K562 (cell line): ENCODE measurements at regions not wholly inside any gene's neighbourhood (a gene's known extent, or its start where the extent isn't known, plus 50 kb on each side); places are given as distances from the start of the nearest gene placed in this dataset.

Source experiments
- ATAC-seq: fragments of 200-7000 bp; cut with Tn5 transposase; 3 replicates; pipeline ENCODE4 v1.9.1; 2020; ENCODE audit warnings: moderate library complexity
- BruUV-seq: library from RNA; stranded (reverse); fragments of 400-500 nt; replicated peaks from 2 replicates; lab custom pipeline; 2021; lab: Mats Ljungman, UMichigan
- CTCF ChIA-PET: fragments of 300-600 bp; formaldehyde crosslinking; extraction: SDS; loops from one replicate; lab custom pipeline; 2021; ENCODE audit warnings: low intra/inter-chr PET ratio; lab: Yijun Ruan, JAX
- POLR2A ChIA-PET: fragments of 300-600, 350-650 bp; sonication (Branson Sonifier 250); formaldehyde crosslinking; extraction: SDS; loops from one replicate; lab custom pipeline; 2021; ENCODE audit warnings: antibody characterized with exemption, inconsistent platforms; lab: Yijun Ruan, JAX
- DNase-seq, 4 experiments: peaks; one replicate each; pipeline versions ENCODE4 v3.0.0 to v3.0.0-alpha.2; 2011 to 2018; ENCODE audit warnings: low spot score in 3 of 4, mixed read lengths in 3 of 4; ENCODE audit errors: extremely low read depth in 1 of 4
- FAIRE-seq: peaks from 2 replicates; lab custom pipeline; 2011; peaks lifted over from hg19 to GRCh38; lab: Jason Lieb, UNC
- H2AFZ ChIP-seq: 2 replicates; pipeline ENCODE4 v1.6.0; 2011; ENCODE audit warnings: low read depth, low read length, control low read depth, inconsistent platforms
- H3K27ac ChIP-seq: fragments of 200-600 bp; 3 replicates; pipeline ENCODE4 v1.8.0; 2011; ENCODE audit warnings: low read depth, mild to moderate bottlenecking, control low read depth, inconsistent platforms, low read length, moderate library complexity, mixed read lengths; ENCODE audit errors: extremely low read depth
- H3K27me3 ChIP-seq, 2 experiments: fragments of 300-600 bp in 1 of 2; 2 replicates in 1 of 2; 3 replicates in 1 of 2; pipeline versions ENCODE4 v1.6.0 to v1.8.0; 2011; ENCODE audit warnings: inconsistent platforms in 2 of 2, low read length in 2 of 2, mild to moderate bottlenecking in 1 of 2, mixed read lengths in 1 of 2, moderate library complexity in 1 of 2; ENCODE audit not compliant: control insufficient read depth in 2 of 2, insufficient read depth in 2 of 2
- H3K36me3 ChIP-seq: fragments of 300-600 bp; 3 replicates; pipeline ENCODE4 v1.8.0; 2011; ENCODE audit warnings: mild to moderate bottlenecking, low read length, inconsistent platforms; ENCODE audit not compliant: control insufficient read depth, insufficient read depth
- H3K4me1 ChIP-seq, 2 experiments: fragments of 200-600 bp in 1 of 2; replicated peaks in 1 of 2; 2 replicates in 1 of 2; 3 replicates in 1 of 2; pipeline versions ENCODE4 v1.5.1 to v1.8.0; 2011; ENCODE audit warnings: inconsistent platforms in 2 of 2, low read length in 2 of 2, mild to moderate bottlenecking in 1 of 2, mixed read lengths in 1 of 2, moderate library complexity in 1 of 2; ENCODE audit not compliant: control insufficient read depth in 2 of 2, insufficient read depth in 2 of 2
- H3K4me2 ChIP-seq: 2 replicates; pipeline ENCODE4 v1.6.1; 2011; ENCODE audit warnings: low read length, control low read depth, inconsistent platforms, mixed read lengths; ENCODE audit not compliant: insufficient read depth
- H3K4me3 ChIP-seq: fragments of 200-600 bp; sonication (generic), shearing (Covaris generic); 2 replicates; pipeline ENCODE4 v1.5.1; 2016; ENCODE audit warnings: control low read depth, inconsistent platforms
- H3K79me2 ChIP-seq: fragments of 200-600 bp; 3 replicates; pipeline ENCODE4 v1.8.0; 2011; ENCODE audit warnings: low read length, inconsistent platforms; ENCODE audit not compliant: control insufficient read depth, insufficient read depth
- H3K9ac ChIP-seq, 2 experiments: 2 replicates each; pipeline versions ENCODE4 v1.6.0 to v1.6.1; 2011; ENCODE audit warnings: low read depth in 2 of 2, low read length in 2 of 2, control low read depth in 1 of 2, inconsistent platforms in 1 of 2, mild to moderate bottlenecking in 1 of 2, mixed read lengths in 1 of 2; ENCODE audit not compliant: insufficient read depth in 1 of 2
- H3K9me1 ChIP-seq: one replicate; pipeline ENCODE4 v1.6.0; 2011; ENCODE audit warnings: inconsistent platforms, mild to moderate bottlenecking, low read length, moderate library complexity; ENCODE audit not compliant: control insufficient read depth, insufficient read depth
- H3K9me3 ChIP-seq: replicated peaks from 2 replicates; pipeline ENCODE4 v1.5.1; 2011; ENCODE audit warnings: low read depth, low read length, inconsistent platforms; ENCODE audit not compliant: control insufficient read depth, insufficient read depth
- H4K20me1 ChIP-seq: replicated peaks from 2 replicates; pipeline ENCODE4 v1.6.1; 2011; ENCODE audit warnings: low read length, inconsistent platforms, mixed read lengths; ENCODE audit not compliant: control insufficient read depth, insufficient read depth
- SETDB1 ChIP-seq: IDR thresholded peaks from one replicate; pipeline ENCODE4 v1.6.1; 2012; ENCODE audit warnings: low read length, control low read depth, inconsistent platforms
- SMARCA5 ChIP-seq: fragments of 450-650 bp; IDR thresholded peaks from 2 replicates; pipeline ENCODE4 v1.6.1; 2016
- THAP12 ChIP-seq: fragments of 250-450 bp; sonication (Bioruptor Pico); IDR thresholded peaks from 2 replicates; pipeline ENCODE4 v1.9.0; 2021; ENCODE audit warnings: mild to moderate bottlenecking, inconsistent platforms
- ZFP1 ChIP-seq: fragments of 450-650 bp; formaldehyde crosslinking; IDR thresholded peaks from 2 replicates; pipeline ENCODE4 v1.4.0; 2020; ENCODE audit warnings: mild to moderate bottlenecking, mixed read lengths
- WGBS: fragments of 100-300 bp; shearing (Covaris generic); methylation state at CpG from one replicate; pipeline ENCODE4 v1.1.6; 2016; ENCODE audit warnings: low coverage, mixed read lengths; ENCODE audit not compliant: insufficient coverage; ENCODE audit errors: missing lambda C conversion rate; 5-methylcytosine and 5-hydroxymethylcytosine counted together
- in situ Hi-C: fragments of 300-500 bp; cut with MboI; formaldehyde crosslinking; loops from 4 replicates; pipeline ENCODE4 v1.15.0; 2018; ENCODE audit warnings: inconsistent platforms, mixed read lengths
- intact Hi-C: fragments of 100-400 bp; cut with micrococcal nuclease; formaldehyde crosslinking; loops from 2 replicates; pipeline ENCODE4 v1.14.2; 2022
- TF ChIP-seq, protein P1 (sequence below): sonication (generic); formaldehyde crosslinking; IDR thresholded peaks from 2 replicates; pipeline ENCODE4 v1.8.1; 2023; ENCODE audit warnings: mild to moderate bottlenecking, missing genetic modification reagents, moderate library complexity

- FAIRE-seq (no peak), ATAC-seq (no peak), DNase-seq (no peak)
- Histone ChIP-seq H3K9ac (no peak overlapping the region), H3K9me1 (no peaks in the 10 kb centered on the region), H3K79me2 (no peaks in the 10 kb centered on the region), H3K36me3 (no peaks in the 10 kb centered on the region), H3K4me3 (no peak overlapping the region), H3K4me2 (no peak overlapping the region), H3K27ac (no peak overlapping the region), H4K20me1 (no peaks in the 10 kb centered on the region), H3K27me3 (no peaks in the 10 kb centered on the region), H3K4me1 (no peaks in the 10 kb centered on the region)
- WGBS = 0% methylated on average over 2 of the region's 2 CpGs
- ChIA-PET POLR2A (no interaction called here), CTCF (no interaction called here)
- BruUV-seq = no TSS peak
- in situ Hi-C loops = no loop called here
- intact Hi-C loops = no loop called here
- TF ChIP-seq THAP12 (CRISPR knock-in tag) (no peak), SMARCA5 (no peak)
- TF ChIP-seq, all 486 proteins: peak for 0
- H2AFZ ChIP-seq = no peak overlapping the region
- H3K9me3 ChIP-seq = no peaks in the 10 kb centered on the region
Measured at GRCh38 chr4:137200322-137200721, 332.0 kb downstream of the PCDH18 start.

GRCh38 chr4:137198791-137199190 is 333.5 kb downstream of the PCDH18 start:
- intact Hi-C loops (no loop called here), in situ Hi-C loops (no loop called here)
- no peak for DNase-seq
- Histone ChIP-seq H3K27ac (no peak overlapping the region), H4K20me1 (no peaks in the 10 kb centered on the region), H3K27me3 (no peaks in the 10 kb centered on the region), H3K4me3 (no peak overlapping the region), H3K4me2 (no peak overlapping the region), H3K79me2 (no peaks in the 10 kb centered on the region), H2AFZ (no peak overlapping the region), H3K9ac (no peak overlapping the region), H3K9me3 (no peaks in the 10 kb centered on the region), H3K9me1 (no peaks in the 10 kb centered on the region), H3K4me1 (no peaks in the 10 kb centered on the region), H3K36me3 (no peaks in the 10 kb centered on the region)
- ATAC-seq = no peak
- CTCF ChIA-PET = no interaction called here
- 6% methylated on average over 4 of the region's 4 CpGs for WGBS
- POLR2A ChIA-PET = no interaction called here
- no peak for FAIRE-seq
- TF ChIP-seq SETDB1 = no peak
- TF ChIP-seq ZFP1 (CRISPR knock-in tag) = no peak
- TF ChIP-seq, protein P1, sequence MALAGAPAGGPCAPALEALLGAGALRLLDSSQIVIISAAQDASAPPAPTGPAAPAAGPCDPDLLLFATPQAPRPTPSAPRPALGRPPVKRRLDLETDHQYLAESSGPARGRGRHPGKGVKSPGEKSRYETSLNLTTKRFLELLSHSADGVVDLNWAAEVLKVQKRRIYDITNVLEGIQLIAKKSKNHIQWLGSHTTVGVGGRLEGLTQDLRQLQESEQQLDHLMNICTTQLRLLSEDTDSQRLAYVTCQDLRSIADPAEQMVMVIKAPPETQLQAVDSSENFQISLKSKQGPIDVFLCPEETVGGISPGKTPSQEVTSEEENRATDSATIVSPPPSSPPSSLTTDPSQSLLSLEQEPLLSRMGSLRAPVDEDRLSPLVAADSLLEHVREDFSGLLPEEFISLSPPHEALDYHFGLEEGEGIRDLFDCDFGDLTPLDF = no peak
- BruUV-seq = no TSS peak
